WTC11 (cell line): ENCODE measurements at regions not wholly inside any gene's neighbourhood (a gene's known extent, or its start where the extent isn't known, plus 50 kb on each side); places are given as distances from the start of the nearest gene placed in this dataset.

Experiments used
- ATAC-seq: fragments of 200-7000 bp; cut with Tn5 transposase; 2 replicates; pipeline ENCODE4 v1.10.0; 2021; ENCODE audit warnings: mild to moderate bottlenecking, moderate library complexity
- CTCF ChIA-PET: fragments of 300-600 bp; sonication (Branson Sonifier 250); formaldehyde crosslinking; loops from one replicate; lab custom pipeline; 2021; ENCODE audit warnings: antibody characterized with exemption; lab: Charles Lee
- POLR2A ChIA-PET: fragments of 350-600 bp; sonication (Branson Sonifier 250); formaldehyde crosslinking; loops from one replicate; lab custom pipeline; 2021; ENCODE audit warnings: antibody characterized with exemption; lab: Charles Lee
- DNase-seq: peaks from one replicate; pipeline ENCODE4 v3.0.0; 2021; ENCODE audit warnings: low spot score
- H3K27ac Mint-ChIP-seq: 2 replicates; pipeline ENCODE4 v1.8.0; 2021; ENCODE audit warnings: mixed read lengths
- H3K27me3 Mint-ChIP-seq: 2 replicates; pipeline ENCODE4 v1.8.0; 2021; ENCODE audit warnings: low read depth, mild to moderate bottlenecking, moderate library complexity, mixed read lengths
- H3K36me3 Mint-ChIP-seq: 2 replicates; pipeline ENCODE4 v1.8.0; 2021; ENCODE audit warnings: mixed read lengths
- H3K4me1 Mint-ChIP-seq: 2 replicates; pipeline ENCODE4 v1.8.0; 2022; ENCODE audit warnings: mixed read lengths
- H3K4me3 Mint-ChIP-seq: 2 replicates; pipeline ENCODE4 v1.8.0; 2021; ENCODE audit warnings: mild to moderate bottlenecking, moderate library complexity, mixed read lengths
- H3K9me3 Mint-ChIP-seq: 2 replicates; pipeline ENCODE4 v1.8.0; 2021; ENCODE audit warnings: mixed read lengths
- ETV6 ChIP-seq: sonication (generic); formaldehyde crosslinking; IDR thresholded peaks from 2 replicates; pipeline ENCODE4 v1.8.1; 2022; ENCODE audit warnings: mild to moderate bottlenecking, missing genetic modification reagents
- FOXK1 ChIP-seq: sonication (generic); formaldehyde crosslinking; IDR thresholded peaks from 2 replicates; pipeline ENCODE4 v1.8.0; 2022; ENCODE audit warnings: mild to moderate bottlenecking, moderate library complexity, missing genetic modification reagents
- MYBL2 ChIP-seq: sonication (generic); formaldehyde crosslinking; IDR thresholded peaks from 2 replicates; pipeline ENCODE4 v1.8.1; 2023; ENCODE audit warnings: mild to moderate bottlenecking, moderate library complexity, missing genetic modification reagents
- NR1H2 ChIP-seq: sonication (generic); formaldehyde crosslinking; IDR thresholded peaks from 2 replicates; pipeline ENCODE4 v1.9.0; 2021; ENCODE audit warnings: mild to moderate bottlenecking, moderate library complexity, missing genetic modification reagents
- NR2C2 ChIP-seq: sonication (generic); formaldehyde crosslinking; IDR thresholded peaks from 2 replicates; pipeline ENCODE4 v1.8.0; 2022; ENCODE audit warnings: mild to moderate bottlenecking, missing genetic modification reagents
- PRDM15 ChIP-seq: sonication (generic); formaldehyde crosslinking; IDR thresholded peaks from 2 replicates; pipeline ENCODE4 v1.8.0; 2022; ENCODE audit warnings: missing genetic modification reagents
- PRRX2 ChIP-seq: fragments of 250-450 bp; sonication (Bioruptor Pico); IDR thresholded peaks from 2 replicates; pipeline ENCODE4 v1.8.0; 2021; ENCODE audit warnings: mild to moderate bottlenecking
- SOX15 ChIP-seq: fragments of 250-450 bp; sonication (Bioruptor Pico); IDR thresholded peaks from 2 replicates; pipeline ENCODE4 v1.9.0; 2021; ENCODE audit warnings: mild to moderate bottlenecking
- SP1 ChIP-seq: sonication (generic); formaldehyde crosslinking; conservative IDR thresholded peaks from 2 replicates; pipeline ENCODE4 v1.8.1; 2022; ENCODE audit warnings: missing genetic modification reagents
- ZNF121 ChIP-seq: sonication (generic); formaldehyde crosslinking; IDR thresholded peaks from 2 replicates; pipeline ENCODE4 v1.8.0; 2023; ENCODE audit warnings: missing genetic modification reagents
- ZNF263 ChIP-seq: sonication (generic); formaldehyde crosslinking; IDR thresholded peaks from 2 replicates; pipeline ENCODE4 v1.8.1; 2022; ENCODE audit warnings: low read depth, mild to moderate bottlenecking, moderate library complexity, missing genetic modification reagents
- ZNF416 ChIP-seq: fragments of 250-450 bp; sonication (Bioruptor Pico); IDR thresholded peaks from 2 replicates; pipeline ENCODE4 v1.9.0; 2021; ENCODE audit warnings: mild to moderate bottlenecking, inconsistent platforms
- ZNF423 ChIP-seq: fragments of 250-450 bp; sonication (Bioruptor Pico); IDR thresholded peaks from 2 replicates; pipeline ENCODE4 v2.1.2; 2022; ENCODE audit warnings: mild to moderate bottlenecking, moderate library complexity
- ZNF425 ChIP-seq: fragments of 250-450 bp; sonication (Bioruptor Pico); conservative IDR thresholded peaks from 2 replicates; pipeline ENCODE4 v1.9.0; 2021; ENCODE audit warnings: mild to moderate bottlenecking
- TF ChIP-seq, protein P1 (sequence below): sonication (generic); formaldehyde crosslinking; IDR thresholded peaks from 2 replicates; pipeline ENCODE4 v1.8.1; 2022; ENCODE audit warnings: missing genetic modification reagents, borderline replicate concordance
- TF ChIP-seq, protein P2 (sequence below): sonication (generic); formaldehyde crosslinking; IDR thresholded peaks from 2 replicates; pipeline ENCODE4 v1.8.1; 2023; ENCODE audit warnings: mild to moderate bottlenecking, missing genetic modification reagents, moderate library complexity
- TF ChIP-seq, protein P3 (sequence below): fragments of 250-450 bp; sonication (Bioruptor Pico); IDR thresholded peaks from 2 replicates; pipeline ENCODE4 v1.9.0; 2021; ENCODE audit warnings: mild to moderate bottlenecking, borderline replicate concordance
- TF ChIP-seq, protein P4 (sequence below): sonication (generic); formaldehyde crosslinking; IDR thresholded peaks from 2 replicates; pipeline ENCODE4 v1.8.1; 2023; ENCODE audit warnings: mild to moderate bottlenecking, missing genetic modification reagents

DNA sequence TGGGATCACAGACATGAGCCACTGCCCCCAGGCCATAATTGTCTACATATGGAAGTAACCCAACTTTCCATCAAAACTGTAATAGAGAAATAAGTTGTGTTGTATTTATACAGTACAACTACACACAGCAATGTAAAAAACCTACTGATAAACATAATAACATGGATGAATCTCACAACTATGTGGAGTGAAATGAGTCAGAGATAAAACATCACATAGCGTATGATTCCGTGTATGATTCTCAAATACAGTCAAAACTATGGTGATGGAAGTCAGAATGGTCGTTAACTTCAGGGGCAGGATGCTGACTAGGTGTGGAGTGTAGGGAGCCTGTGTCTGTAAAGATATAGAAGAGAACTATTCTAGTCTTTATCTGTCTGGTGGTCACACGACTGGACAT is 332.7 kb upstream of the SLCO3A1 start:
- no peak overlapping the region for H3K4me3 Mint-ChIP-seq
- DNase-seq, result no peak
- ChIA-PET CTCF (no interaction called here), POLR2A (no interaction called here)
- peaks cover 43% of the 10 kb centered on the region for H3K27me3 Mint-ChIP-seq
- H3K36me3 Mint-ChIP-seq, result peaks cover 18% of the 10 kb centered on the region
- peaks cover 30% of the 10 kb centered on the region for H3K9me3 Mint-ChIP-seq
- H3K4me1 Mint-ChIP-seq, result peaks cover 12% of the 10 kb centered on the region
- TF ChIP-seq FOXK1, result no peak
- no peak for TF ChIP-seq PRRX2 (CRISPR knock-in tag)
- no peak for TF ChIP-seq MYBL2 (CRISPR knock-in tag)
- TF ChIP-seq, protein P1, sequence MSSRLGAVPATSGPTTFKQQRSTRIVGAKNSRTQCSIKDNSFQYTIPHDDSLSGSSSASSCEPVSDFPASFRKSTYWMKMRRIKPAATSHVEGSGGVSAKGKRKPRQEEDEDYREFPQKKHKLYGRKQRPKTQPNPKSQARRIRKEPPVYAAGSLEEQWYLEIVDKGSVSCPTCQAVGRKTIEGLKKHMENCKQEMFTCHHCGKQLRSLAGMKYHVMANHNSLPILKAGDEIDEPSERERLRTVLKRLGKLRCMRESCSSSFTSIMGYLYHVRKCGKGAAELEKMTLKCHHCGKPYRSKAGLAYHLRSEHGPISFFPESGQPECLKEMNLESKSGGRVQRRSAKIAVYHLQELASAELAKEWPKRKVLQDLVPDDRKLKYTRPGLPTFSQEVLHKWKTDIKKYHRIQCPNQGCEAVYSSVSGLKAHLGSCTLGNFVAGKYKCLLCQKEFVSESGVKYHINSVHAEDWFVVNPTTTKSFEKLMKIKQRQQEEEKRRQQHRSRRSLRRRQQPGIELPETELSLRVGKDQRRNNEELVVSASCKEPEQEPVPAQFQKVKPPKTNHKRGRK (CRISPR knock-in tag), result no peak
- TF ChIP-seq, protein P2, sequence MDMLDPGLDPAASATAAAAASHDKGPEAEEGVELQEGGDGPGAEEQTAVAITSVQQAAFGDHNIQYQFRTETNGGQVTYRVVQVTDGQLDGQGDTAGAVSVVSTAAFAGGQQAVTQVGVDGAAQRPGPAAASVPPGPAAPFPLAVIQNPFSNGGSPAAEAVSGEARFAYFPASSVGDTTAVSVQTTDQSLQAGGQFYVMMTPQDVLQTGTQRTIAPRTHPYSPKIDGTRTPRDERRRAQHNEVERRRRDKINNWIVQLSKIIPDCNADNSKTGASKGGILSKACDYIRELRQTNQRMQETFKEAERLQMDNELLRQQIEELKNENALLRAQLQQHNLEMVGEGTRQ (CRISPR knock-in tag), result no peak
- TF ChIP-seq PRDM15 (CRISPR knock-in tag), result no peak
- no peak for TF ChIP-seq ZNF416 (CRISPR knock-in tag)
- TF ChIP-seq, protein P3, sequence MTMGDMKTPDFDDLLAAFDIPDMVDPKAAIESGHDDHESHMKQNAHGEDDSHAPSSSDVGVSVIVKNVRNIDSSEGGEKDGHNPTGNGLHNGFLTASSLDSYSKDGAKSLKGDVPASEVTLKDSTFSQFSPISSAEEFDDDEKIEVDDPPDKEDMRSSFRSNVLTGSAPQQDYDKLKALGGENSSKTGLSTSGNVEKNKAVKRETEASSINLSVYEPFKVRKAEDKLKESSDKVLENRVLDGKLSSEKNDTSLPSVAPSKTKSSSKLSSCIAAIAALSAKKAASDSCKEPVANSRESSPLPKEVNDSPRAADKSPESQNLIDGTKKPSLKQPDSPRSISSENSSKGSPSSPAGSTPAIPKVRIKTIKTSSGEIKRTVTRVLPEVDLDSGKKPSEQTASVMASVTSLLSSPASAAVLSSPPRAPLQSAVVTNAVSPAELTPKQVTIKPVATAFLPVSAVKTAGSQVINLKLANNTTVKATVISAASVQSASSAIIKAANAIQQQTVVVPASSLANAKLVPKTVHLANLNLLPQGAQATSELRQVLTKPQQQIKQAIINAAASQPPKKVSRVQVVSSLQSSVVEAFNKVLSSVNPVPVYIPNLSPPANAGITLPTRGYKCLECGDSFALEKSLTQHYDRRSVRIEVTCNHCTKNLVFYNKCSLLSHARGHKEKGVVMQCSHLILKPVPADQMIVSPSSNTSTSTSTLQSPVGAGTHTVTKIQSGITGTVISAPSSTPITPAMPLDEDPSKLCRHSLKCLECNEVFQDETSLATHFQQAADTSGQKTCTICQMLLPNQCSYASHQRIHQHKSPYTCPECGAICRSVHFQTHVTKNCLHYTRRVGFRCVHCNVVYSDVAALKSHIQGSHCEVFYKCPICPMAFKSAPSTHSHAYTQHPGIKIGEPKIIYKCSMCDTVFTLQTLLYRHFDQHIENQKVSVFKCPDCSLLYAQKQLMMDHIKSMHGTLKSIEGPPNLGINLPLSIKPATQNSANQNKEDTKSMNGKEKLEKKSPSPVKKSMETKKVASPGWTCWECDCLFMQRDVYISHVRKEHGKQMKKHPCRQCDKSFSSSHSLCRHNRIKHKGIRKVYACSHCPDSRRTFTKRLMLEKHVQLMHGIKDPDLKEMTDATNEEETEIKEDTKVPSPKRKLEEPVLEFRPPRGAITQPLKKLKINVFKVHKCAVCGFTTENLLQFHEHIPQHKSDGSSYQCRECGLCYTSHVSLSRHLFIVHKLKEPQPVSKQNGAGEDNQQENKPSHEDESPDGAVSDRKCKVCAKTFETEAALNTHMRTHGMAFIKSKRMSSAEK (CRISPR knock-in tag), result no peak
- no peak for TF ChIP-seq ZNF423 (CRISPR knock-in tag)
- TF ChIP-seq SP1 (CRISPR knock-in tag), result no peak
- TF ChIP-seq ZNF263, result no peak
- no peak for TF ChIP-seq SOX15 (CRISPR knock-in tag)
- TF ChIP-seq, all 79 proteins: peak for 0
- H3K27ac Mint-ChIP-seq, result no peak overlapping the region
- ATAC-seq, result no peak

GRCh38 chr15:91521548-91521947 is 332.0 kb upstream of the SLCO3A1 start:
- ChIA-PET POLR2A (no interaction called here), CTCF (interaction anchor here (0.6 kb wide), 1 partner anchor 263 kb away, joined by 3 read pairs; no protein-coding TSS in a partner anchor)
- Mint-ChIP-seq H3K9me3 (peaks cover 37% of the 10 kb centered on the region), H3K4me3 (no peak overlapping the region), H3K27ac (no peak overlapping the region), H3K36me3 (peaks cover 24% of the 10 kb centered on the region), H3K27me3 (peaks cover 36% of the 10 kb centered on the region), H3K4me1 (peaks cover 10% of the 10 kb centered on the region)
- DNase-seq (no peak), ATAC-seq (no peak)
- TF ChIP-seq PRDM15 (CRISPR knock-in tag) (no peak), NR1H2 (CRISPR knock-in tag) (no peak), NR2C2 (no peak), ZNF121 (CRISPR knock-in tag) (no peak), ZNF425 (CRISPR knock-in tag) (no peak), ETV6 (CRISPR knock-in tag) (no peak)
- TF ChIP-seq, protein P4, sequence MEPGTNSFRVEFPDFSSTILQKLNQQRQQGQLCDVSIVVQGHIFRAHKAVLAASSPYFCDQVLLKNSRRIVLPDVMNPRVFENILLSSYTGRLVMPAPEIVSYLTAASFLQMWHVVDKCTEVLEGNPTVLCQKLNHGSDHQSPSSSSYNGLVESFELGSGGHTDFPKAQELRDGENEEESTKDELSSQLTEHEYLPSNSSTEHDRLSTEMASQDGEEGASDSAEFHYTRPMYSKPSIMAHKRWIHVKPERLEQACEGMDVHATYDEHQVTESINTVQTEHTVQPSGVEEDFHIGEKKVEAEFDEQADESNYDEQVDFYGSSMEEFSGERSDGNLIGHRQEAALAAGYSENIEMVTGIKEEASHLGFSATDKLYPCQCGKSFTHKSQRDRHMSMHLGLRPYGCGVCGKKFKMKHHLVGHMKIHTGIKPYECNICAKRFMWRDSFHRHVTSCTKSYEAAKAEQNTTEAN (CRISPR knock-in tag), result no peak
